IMR-90 (cell line): ENCODE measurements at regions not wholly inside any gene's neighbourhood (a gene's known extent, or its start where the extent isn't known, plus 50 kb on each side); places are given as distances from the start of the nearest gene placed in this dataset.

Experiments used
- ATAC-seq: fragments of 200-7000 bp; cut with Tn5 transposase; 2 replicates; pipeline ENCODE4 v1.9.1; 2020; ENCODE audit warnings: low read depth, mild to moderate bottlenecking, moderate library complexity
- BruUV-seq: library from RNA; stranded (reverse); fragments of 400-500 nt; replicated peaks from 2 replicates; lab custom pipeline; 2021; lab: Mats Ljungman, UMichigan
- CTCF ChIA-PET: fragments of 300-600 bp; formaldehyde crosslinking; extraction: SDS; loops from one replicate; lab custom pipeline; 2021; ENCODE audit warnings: antibody characterized with exemption; lab: Yijun Ruan, JAX
- POLR2A ChIA-PET: fragments of 300-600 bp; sonication (Branson Sonifier 250); formaldehyde crosslinking; loops from one replicate; lab custom pipeline; 2022; ENCODE audit warnings: antibody characterized with exemption; ENCODE audit not compliant: unreplicated experiment; lab: Charles Lee
- DNase-seq: peaks from one replicate; pipeline ENCODE4 v3.0.0; 2013
- H2AFZ ChIP-seq: replicated peaks from 2 replicates; pipeline ENCODE3; 2013; ENCODE audit warnings: low read length, mild to moderate bottlenecking; ENCODE audit not compliant: poor library complexity
- H2AK5ac ChIP-seq: 2 replicates; pipeline ENCODE4 v1.6.1; 2013; ENCODE audit warnings: low read depth, low read length, inconsistent platforms
- H2AK9ac ChIP-seq: replicated peaks from 2 replicates; pipeline ENCODE3; 2013; ENCODE audit warnings: mild to moderate bottlenecking, low read depth, low read length, moderate library complexity; ENCODE audit not compliant: poor library complexity
- H2BK120ac ChIP-seq: 2 replicates; pipeline ENCODE4 v1.6.1; 2013; ENCODE audit warnings: low read depth, low read length, inconsistent platforms
- H2BK15ac ChIP-seq: 3 replicates; pipeline ENCODE4 v1.6.1; 2013; ENCODE audit warnings: low read depth, low read length, inconsistent platforms
- H2BK20ac ChIP-seq: 2 replicates; pipeline ENCODE4 v1.6.1; 2013; ENCODE audit warnings: low read depth, mild to moderate bottlenecking, inconsistent platforms, low read length, moderate library complexity
- H2BK5ac ChIP-seq: 2 replicates; pipeline ENCODE4 v1.6.1; 2013; ENCODE audit warnings: mild to moderate bottlenecking, low read depth, low read length, inconsistent platforms; ENCODE audit not compliant: poor library complexity, severe bottlenecking
- H3K14ac ChIP-seq: replicated peaks from 2 replicates; pipeline ENCODE4 v1.6.1; 2013; ENCODE audit warnings: low read depth, low read length, inconsistent platforms
- H3K18ac ChIP-seq: 2 replicates; pipeline ENCODE4 v1.6.1; 2013; ENCODE audit warnings: low read depth, low read length, control low read depth
- H3K23ac ChIP-seq: 2 replicates; pipeline ENCODE4 v1.6.1; 2013; ENCODE audit warnings: low read depth, low read length, inconsistent platforms
- H3K27ac ChIP-seq: 2 replicates; pipeline ENCODE4 v1.5.1; 2013; ENCODE audit warnings: mild to moderate bottlenecking, control low read depth, low read length; ENCODE audit not compliant: insufficient read depth
- H3K27me3 ChIP-seq: 2 replicates; pipeline ENCODE4 v1.6.1; 2013; ENCODE audit warnings: low read length; ENCODE audit not compliant: control insufficient read depth, insufficient read depth
- H3K36me3 ChIP-seq: 2 replicates; pipeline ENCODE4 v1.6.1; 2013; ENCODE audit warnings: low read length, mixed read lengths; ENCODE audit not compliant: control insufficient read depth, insufficient read depth
- H3K4ac ChIP-seq: 2 replicates; pipeline ENCODE4 v1.6.1; 2013; ENCODE audit warnings: low read depth, low read length, inconsistent platforms
- H3K4me1 ChIP-seq: 2 replicates; pipeline ENCODE4 v1.6.1; 2013; ENCODE audit warnings: low read length, mixed read lengths; ENCODE audit not compliant: control insufficient read depth, insufficient read depth
- H3K4me2 ChIP-seq: 2 replicates; pipeline ENCODE4 v1.6.1; 2013; ENCODE audit warnings: low read depth, mild to moderate bottlenecking, control low read depth, low read length, moderate library complexity
- H3K4me3 ChIP-seq: 2 replicates; pipeline ENCODE4 v1.5.1; 2013; ENCODE audit warnings: low read depth, mild to moderate bottlenecking, control low read depth, low read length, moderate library complexity; ENCODE audit not compliant: insufficient read depth
- H3K56ac ChIP-seq: 2 replicates; pipeline ENCODE4 v1.6.1; 2013; ENCODE audit warnings: low read length, inconsistent platforms; ENCODE audit not compliant: insufficient read depth; ENCODE audit errors: extremely low read depth
- H3K79me1 ChIP-seq, 2 experiments: 2 replicates each; pipeline ENCODE4 v1.6.1; 2013; ENCODE audit warnings: low read length in 2 of 2, inconsistent platforms in 1 of 2, low read depth in 1 of 2
- H3K9ac ChIP-seq: 2 replicates; pipeline ENCODE4 v1.6.1; 2013; ENCODE audit warnings: low read depth, low read length, control low read depth
- H3K9me1 ChIP-seq: 2 replicates; pipeline ENCODE4 v1.6.1; 2013; ENCODE audit warnings: low read length, inconsistent platforms; ENCODE audit not compliant: insufficient read depth
- H3K9me3 ChIP-seq: 2 replicates; pipeline ENCODE4 v1.6.1; 2013; ENCODE audit warnings: low read length; ENCODE audit not compliant: control insufficient read depth, insufficient read depth
- H4K20me1 ChIP-seq: 2 replicates; pipeline ENCODE4 v1.6.1; 2013; ENCODE audit warnings: low read length, inconsistent platforms; ENCODE audit not compliant: insufficient read depth
- H4K5ac ChIP-seq: 2 replicates; pipeline ENCODE4 v1.6.1; 2013; ENCODE audit warnings: mild to moderate bottlenecking, low read depth, low read length, control low read depth
- H4K8ac ChIP-seq, 2 experiments: 2 replicates each; pipeline ENCODE4 v1.6.1; 2013; ENCODE audit warnings: low read depth in 2 of 2, low read length in 2 of 2, control low read depth in 1 of 2, inconsistent platforms in 1 of 2
- H4K91ac ChIP-seq: 2 replicates; pipeline ENCODE4 v1.6.1; 2013; ENCODE audit warnings: low read depth, low read length, inconsistent platforms; ENCODE audit not compliant: insufficient read depth
- BHLHE40 ChIP-seq: fragments of 150-350 bp; IDR thresholded peaks from 2 replicates; pipeline ENCODE4 v1.6.1; 2016; ENCODE audit warnings: mild to moderate bottlenecking, low read depth, low read length
- CEBPB ChIP-seq: IDR thresholded peaks from 2 replicates; pipeline ENCODE4 v1.6.1; 2012; ENCODE audit warnings: low read depth, low read length, improper control_type of control experiment
- CHD1 ChIP-seq: IDR thresholded peaks from 2 replicates; pipeline ENCODE4 v1.6.1; 2012; ENCODE audit warnings: low read depth, low read length, improper control_type of control experiment
- FOS ChIP-seq: fragments of 150-350 bp; IDR thresholded peaks from 2 replicates; pipeline ENCODE4 v1.6.1; 2016; ENCODE audit warnings: low read depth, low read length
- MAFK ChIP-seq: IDR thresholded peaks from 2 replicates; pipeline ENCODE4 v1.6.1; 2012; ENCODE audit warnings: low read depth, low read length, improper control_type of control experiment
- MAZ ChIP-seq: IDR thresholded peaks from 2 replicates; pipeline ENCODE4 v1.6.1; 2012; ENCODE audit warnings: low read depth, mild to moderate bottlenecking, low read length, improper control_type of control experiment, moderate library complexity, borderline replicate concordance
- MXI1 ChIP-seq: IDR thresholded peaks from 2 replicates; pipeline ENCODE4 v1.6.1; 2012; ENCODE audit warnings: low read depth, mild to moderate bottlenecking, low read length, moderate library complexity, borderline replicate concordance
- NFE2L2 ChIP-seq: fragments of 150-350 bp; IDR thresholded peaks from 2 replicates; pipeline ENCODE4 v1.6.1; 2016; ENCODE audit warnings: low read depth, mild to moderate bottlenecking, low read length
- RAD21 ChIP-seq: IDR thresholded peaks from 2 replicates; pipeline ENCODE4 v1.6.1; 2012; ENCODE audit warnings: low read length, improper control_type of control experiment
- WGBS, 2 experiments: methylation state at CpG; one replicate each; pipeline versions ENCODE4 v1.1.5 to v1.1.7; 2013; ENCODE audit warnings: missing lambda C conversion rate in 2 of 2; ENCODE audit not compliant: insufficient read length in 1 of 2; ENCODE audit errors: extremely low coverage in 2 of 2; 5-methylcytosine and 5-hydroxymethylcytosine counted together
- dilution Hi-C: fragments of 300-500 bp; cut with HindIII; formaldehyde crosslinking; loops from one replicate; pipeline ENCODE4 v1.14.3; 2018; ENCODE audit warnings: low sequenced_read_pairs; ENCODE audit not compliant: unreplicated experiment
- in situ Hi-C: fragments of 300-500 bp; cut with MboI; formaldehyde crosslinking; loops from 3 replicates; pipeline ENCODE4 v1.14.3; 2019; ENCODE audit warnings: low sequenced_read_pairs, inconsistent platforms, mixed read lengths
- intact Hi-C: fragments of 100-400 bp; cut with micrococcal nuclease; formaldehyde crosslinking; loops from 2 replicates; pipeline ENCODE4 v1.10.0; 2022
- TF ChIP-seq, protein P1 (sequence below): fragments of 150-350 bp; IDR thresholded peaks from 2 replicates; pipeline ENCODE4 v1.6.1; 2017; ENCODE audit warnings: mild to moderate bottlenecking, antibody characterized with exemption, low read length, low read depth
- TF ChIP-seq, protein P2 (sequence below): fragments of 150-350 bp; IDR thresholded peaks from 2 replicates; pipeline ENCODE4 v1.6.1; 2016; ENCODE audit warnings: low read depth, mild to moderate bottlenecking, low read length, moderate library complexity, borderline replicate concordance

DNA sequence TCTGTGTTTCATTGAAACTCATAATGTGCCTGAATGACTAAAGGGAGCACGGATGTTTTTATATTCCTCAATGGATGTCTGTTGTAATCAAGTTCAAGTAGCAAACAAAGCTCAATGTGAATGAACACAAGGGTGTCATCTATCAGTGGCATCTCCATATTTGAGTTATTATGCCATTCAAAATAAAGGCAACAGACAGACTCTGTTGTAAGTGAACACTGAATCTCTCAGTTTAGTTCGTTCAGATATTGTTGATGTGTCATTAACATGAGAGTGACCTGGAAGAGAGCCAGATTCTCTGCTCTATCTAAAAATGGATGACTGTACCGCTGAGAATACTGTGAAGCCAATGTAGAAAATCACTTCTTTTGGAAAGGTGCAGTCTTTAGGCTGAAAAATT is 118.7 kb downstream of the NUP35 start:
- CTCF ChIA-PET = no interaction called here

More for the DNA sequence above, 118.7 kb downstream of the NUP35 start:
- ATAC-seq = peak; percentile 35; the same call in 1 of the 2 replicates
- H3K27ac ChIP-seq = no peak overlapping the region
- peak; percentile 58 for DNase-seq
- intact Hi-C loops (loop anchor here (10.0 kb wide), 1 partner anchor 1042 kb away; no protein-coding TSS in a partner anchor), dilution Hi-C loops (no loop called here), in situ Hi-C loops (no loop called here)
- no peak overlapping the region for H2BK20ac ChIP-seq
- WGBS, 2 experiments = 0% methylated on average over 1 of the region's 3 CpGs; no CpG with 5 or more reads in 1 of the 2 experiments
- H3K9me1 ChIP-seq = no peaks in the 10 kb centered on the region
- TF ChIP-seq MAZ (no peak), MAFK (no peak), NFE2L2 (no peak), CEBPB (no peak), MXI1 (no peak), CHD1 (no peak), RAD21 (no peak), BHLHE40 (no peak), FOS (no peak)
- TF ChIP-seq, protein P1, sequence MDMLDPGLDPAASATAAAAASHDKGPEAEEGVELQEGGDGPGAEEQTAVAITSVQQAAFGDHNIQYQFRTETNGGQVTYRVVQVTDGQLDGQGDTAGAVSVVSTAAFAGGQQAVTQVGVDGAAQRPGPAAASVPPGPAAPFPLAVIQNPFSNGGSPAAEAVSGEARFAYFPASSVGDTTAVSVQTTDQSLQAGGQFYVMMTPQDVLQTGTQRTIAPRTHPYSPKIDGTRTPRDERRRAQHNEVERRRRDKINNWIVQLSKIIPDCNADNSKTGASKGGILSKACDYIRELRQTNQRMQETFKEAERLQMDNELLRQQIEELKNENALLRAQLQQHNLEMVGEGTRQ = no peak
- TF ChIP-seq, protein P2, sequence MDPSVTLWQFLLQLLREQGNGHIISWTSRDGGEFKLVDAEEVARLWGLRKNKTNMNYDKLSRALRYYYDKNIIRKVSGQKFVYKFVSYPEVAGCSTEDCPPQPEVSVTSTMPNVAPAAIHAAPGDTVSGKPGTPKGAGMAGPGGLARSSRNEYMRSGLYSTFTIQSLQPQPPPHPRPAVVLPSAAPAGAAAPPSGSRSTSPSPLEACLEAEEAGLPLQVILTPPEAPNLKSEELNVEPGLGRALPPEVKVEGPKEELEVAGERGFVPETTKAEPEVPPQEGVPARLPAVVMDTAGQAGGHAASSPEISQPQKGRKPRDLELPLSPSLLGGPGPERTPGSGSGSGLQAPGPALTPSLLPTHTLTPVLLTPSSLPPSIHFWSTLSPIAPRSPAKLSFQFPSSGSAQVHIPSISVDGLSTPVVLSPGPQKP = no peak
- H3K56ac ChIP-seq = no peak overlapping the region
- H2BK15ac ChIP-seq = no peak overlapping the region
- no peak overlapping the region for H3K9ac ChIP-seq
- no peak overlapping the region for H2BK5ac ChIP-seq
- H4K91ac ChIP-seq = no peak overlapping the region
- no peak overlapping the region for H3K18ac ChIP-seq
- H4K5ac ChIP-seq = no peak overlapping the region
- H3K14ac ChIP-seq = no peak overlapping the region
- no peak overlapping the region for H2AK5ac ChIP-seq
- H2AK9ac ChIP-seq = no peak overlapping the region
- no peaks in the 10 kb centered on the region for H3K9me3 ChIP-seq
- no peak overlapping the region for H2AFZ ChIP-seq
- H3K27me3 ChIP-seq = no peaks in the 10 kb centered on the region
- H3K36me3 ChIP-seq = no peaks in the 10 kb centered on the region
- H4K20me1 ChIP-seq = no peaks in the 10 kb centered on the region
- no peak overlapping the region for H4K8ac ChIP-seq
- no peak overlapping the region for H3K4ac ChIP-seq
- no peak overlapping the region for H2BK120ac ChIP-seq
- H3K4me3 ChIP-seq = no peak overlapping the region
- no peaks in the 10 kb centered on the region for H3K4me1 ChIP-seq
- BruUV-seq = no TSS peak
- no peak overlapping the region for H3K23ac ChIP-seq
- POLR2A ChIA-PET = no interaction called here
- no peak overlapping the region for H3K4me2 ChIP-seq
- no peaks in the 10 kb centered on the region for H3K79me1 ChIP-seq
